ENCODE measurements at regions not wholly inside any gene's neighbourhood (a gene's known extent, or its start where the extent isn't known, plus 50 kb on each side); places are given as distances from the start of the nearest gene placed in this dataset.

- intact Hi-C loops (cut with DNase I, micrococcal nuclease) = no loop called here
- no peak for ATAC-seq
- no peak for DNase-seq
Observed at GRCh38 chr1:172980971-172981370, 69.8 kb downstream of the TNFSF18 start.
